ENCODE measurements at regions not wholly inside any gene's neighbourhood (a gene's known extent, or its start where the extent isn't known, plus 50 kb on each side); places are given as distances from the start of the nearest gene placed in this dataset.
"Not testable (repeated sequence)": the region's sequence is repeated elsewhere in the genome, so short reads cannot be mapped to it uniquely, and the experiment has no call there.

GRCh38 chrX:34810916-34811315, 131.7 kb upstream of the FAM47B start:
- Mint-ChIP-seq H3K36me3 (ENCODE audit: low read depth) (no peaks in the 10 kb centered on the region), H3K4me3 (no peak overlapping the region), H3K27me3 (ENCODE audit: low read depth, poor library complexity) (peaks cover under 1% of the 10 kb centered on the region), H3K9me3 (no peaks in the 10 kb centered on the region), H3K4me1 (no peaks in the 10 kb centered on the region), H3K27ac (no peak overlapping the region)
- TF ChIP-seq CTCF (IDR thresholded peaks at IDR 0.05): no peak
- no peak for DNase-seq

- Mint-ChIP-seq H3K27me3 (ENCODE audit: low read depth, poor library complexity) (peaks cover 5% of the 10 kb centered on the region), H3K4me1 (no peaks in the 10 kb centered on the region), H3K4me3 (no peak overlapping the region), H3K9me3 (peaks cover 2% of the 10 kb centered on the region), H3K27ac (no peak overlapping the region), H3K36me3 (ENCODE audit: low read depth) (no peaks in the 10 kb centered on the region)
- no peak for DNase-seq
- no peak for TF ChIP-seq CTCF (IDR thresholded peaks at IDR 0.05)
These were observed 129.0 kb upstream of the FAM47B start for GRCh38 chrX:34813618-34814017.

GRCh38 chrX:34826964-34827363, 115.6 kb upstream of the FAM47B start:
- no peak for DNase-seq
- no peaks in the 10 kb centered on the region for H3K36me3 Mint-ChIP-seq (ENCODE audit: low read depth)
- H3K9me3 Mint-ChIP-seq: no peaks in the 10 kb centered on the region
- no peak overlapping the region for H3K4me3 Mint-ChIP-seq
- peaks cover 4% of the 10 kb centered on the region for H3K27me3 Mint-ChIP-seq (ENCODE audit: low read depth, poor library complexity)
- TF ChIP-seq CTCF (IDR thresholded peaks at IDR 0.05): no peak
- H3K27ac Mint-ChIP-seq: no peak overlapping the region
- no peaks in the 10 kb centered on the region for H3K4me1 Mint-ChIP-seq

GRCh38 chrX:34839451-34839850, 103.1 kb upstream of the FAM47B start:
- Mint-ChIP-seq H3K4me1 (no peaks in the 10 kb centered on the region), H3K36me3 (ENCODE audit: low read depth) (no peaks in the 10 kb centered on the region), H3K9me3 (peaks cover 15% of the 10 kb centered on the region), H3K27ac (no peak overlapping the region), H3K4me3 (no peak overlapping the region), H3K27me3 (ENCODE audit: low read depth, poor library complexity) (no peaks in the 10 kb centered on the region)
- no peak for TF ChIP-seq CTCF (IDR thresholded peaks at IDR 0.05)
- DNase-seq: no peak

- not testable (repeated sequence) for H3K27ac Mint-ChIP-seq; H3K36me3 Mint-ChIP-seq (ENCODE audit: low read depth); H3K4me3 Mint-ChIP-seq; H3K4me1 Mint-ChIP-seq; DNase-seq; H3K27me3 Mint-ChIP-seq (ENCODE audit: low read depth, poor library complexity)
- peaks cover 15% of the 10 kb centered on the region for H3K9me3 Mint-ChIP-seq
These were observed 101.4 kb upstream of the FAM47B start for GRCh38 chrX:34841205-34841604.

- Mint-ChIP-seq H3K27me3 (ENCODE audit: low read depth, poor library complexity) (peaks cover 4% of the 10 kb centered on the region), H3K4me1 (no peaks in the 10 kb centered on the region), H3K4me3 (no peak overlapping the region), H3K27ac (no peak overlapping the region), H3K36me3 (ENCODE audit: low read depth) (no peaks in the 10 kb centered on the region), H3K9me3 (no peaks in the 10 kb centered on the region)
- no peak for DNase-seq
- TF ChIP-seq CTCF (IDR thresholded peaks at IDR 0.05): no peak
These were observed 94.3 kb upstream of the FAM47B start for GRCh38 chrX:34848281-34848680.

Data from nephron progenitor cell (in vitro differentiated cells).